Tibial artery (tissue), 4 donors: ENCODE measurements at regions not wholly inside any gene's neighbourhood (a gene's known extent, or its start where the extent isn't known, plus 50 kb on each side); places are given as distances from the start of the nearest gene placed in this dataset.

ENCODE experiments used
- DNase-seq, 2 donors: peaks; one replicate each; pipeline ENCODE4 v3.0.0-alpha.2; 2019
- H3K27ac ChIP-seq, 2 donors: fragments of 200-600 bp; sonication (generic) in 1 of 2; 1 replicate in 1 of 2; 2 replicates in 1 of 2; pipeline ENCODE4 v1.5.1; 2018 to 2019; ENCODE audit warnings: mild to moderate bottlenecking in 1 of 2
- H3K27me3 ChIP-seq, 2 donors: fragments of 200-600 bp; sonication (generic) in 1 of 2; one replicate each; pipeline versions ENCODE4 v1.5.1 to v1.6.0; 2016 to 2019
- H3K36me3 ChIP-seq, 3 donors: fragments of 200-600 bp; sonication (generic) in 2 of 3; one replicate each; pipeline ENCODE4 v1.5.1; 2016 to 2019; ENCODE audit warnings: mild to moderate bottlenecking in 2 of 3
- H3K4me1 ChIP-seq, 4 donors: fragments of 200-600 bp; sonication (generic) in 2 of 4; 1 replicate in 3 of 4; 2 replicates in 1 of 4; pipeline ENCODE4 v1.5.1; 2016 to 2019
- H3K4me3 ChIP-seq, 2 donors: fragments of 200-600 bp; sonication (generic) in 1 of 2; 1 replicate in 1 of 2; 2 replicates in 1 of 2; pipeline ENCODE4 v1.5.1; 2018 to 2019; ENCODE audit warnings: mild to moderate bottlenecking in 2 of 2
- H3K9me3 ChIP-seq, 3 donors: fragments of 200-600 bp; sonication (generic) in 1 of 3; one replicate each; pipeline ENCODE4 v1.5.1; 2016 to 2019
- intact Hi-C: fragments of 100-400 bp; cut with DNase I; formaldehyde crosslinking; loops from one replicate; pipeline ENCODE4 v1.15.0; 2023; ENCODE audit warnings: low total_unique reads
- TF ChIP-seq, protein P1 (sequence below), 2 experiments: fragments of 200-600 bp in 1 of 2; fragments of 450-650 bp in 1 of 2; IDR thresholded peaks; one replicate each; pipeline ENCODE4 v1.5.1; 2017 to 2019; ENCODE audit warnings: antibody characterized with exemption in 2 of 2, mild to moderate bottlenecking in 1 of 2, moderate library complexity in 1 of 2

DNA sequence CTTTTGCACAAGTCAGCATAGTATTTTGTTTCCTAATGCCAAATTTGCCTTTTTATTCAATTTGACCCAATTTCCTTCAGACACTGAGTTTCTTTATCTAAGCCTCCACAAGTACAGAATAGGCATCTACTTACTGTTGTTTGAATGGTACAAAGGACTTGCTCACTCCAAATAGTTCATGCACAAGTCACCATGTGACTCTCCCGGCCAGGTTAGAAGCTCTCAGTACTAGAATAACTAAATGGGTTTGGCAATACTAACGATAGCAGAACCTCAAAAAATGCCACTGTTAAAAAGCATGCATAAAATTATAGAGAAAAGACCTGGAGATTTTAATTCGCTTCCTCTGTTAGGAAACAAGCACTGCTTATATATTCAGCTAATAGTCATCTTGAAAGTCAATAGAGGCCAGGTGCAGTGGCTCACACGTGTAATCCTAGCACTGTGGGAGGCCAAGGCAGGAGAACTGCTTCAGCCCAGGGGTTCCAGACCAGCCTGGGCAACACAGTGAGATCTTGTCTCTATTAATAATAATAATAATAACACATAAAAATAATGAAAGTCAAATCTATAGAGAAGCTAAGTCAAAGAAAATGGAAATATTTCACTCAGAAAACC is 335.8 kb upstream of the MBL2 start:
- Histone ChIP-seq H3K27ac (no peak overlapping the region), H3K27me3 (no peaks in the 10 kb centered on the region), H3K9me3 (no peaks in the 10 kb centered on the region), H3K4me1 (no peaks in the 10 kb centered on the region), H3K4me3 (no peak overlapping the region), H3K36me3 (no peaks in the 10 kb centered on the region)
- intact Hi-C loops: no loop called here
- DNase-seq: no peak
- TF ChIP-seq, protein P1, sequence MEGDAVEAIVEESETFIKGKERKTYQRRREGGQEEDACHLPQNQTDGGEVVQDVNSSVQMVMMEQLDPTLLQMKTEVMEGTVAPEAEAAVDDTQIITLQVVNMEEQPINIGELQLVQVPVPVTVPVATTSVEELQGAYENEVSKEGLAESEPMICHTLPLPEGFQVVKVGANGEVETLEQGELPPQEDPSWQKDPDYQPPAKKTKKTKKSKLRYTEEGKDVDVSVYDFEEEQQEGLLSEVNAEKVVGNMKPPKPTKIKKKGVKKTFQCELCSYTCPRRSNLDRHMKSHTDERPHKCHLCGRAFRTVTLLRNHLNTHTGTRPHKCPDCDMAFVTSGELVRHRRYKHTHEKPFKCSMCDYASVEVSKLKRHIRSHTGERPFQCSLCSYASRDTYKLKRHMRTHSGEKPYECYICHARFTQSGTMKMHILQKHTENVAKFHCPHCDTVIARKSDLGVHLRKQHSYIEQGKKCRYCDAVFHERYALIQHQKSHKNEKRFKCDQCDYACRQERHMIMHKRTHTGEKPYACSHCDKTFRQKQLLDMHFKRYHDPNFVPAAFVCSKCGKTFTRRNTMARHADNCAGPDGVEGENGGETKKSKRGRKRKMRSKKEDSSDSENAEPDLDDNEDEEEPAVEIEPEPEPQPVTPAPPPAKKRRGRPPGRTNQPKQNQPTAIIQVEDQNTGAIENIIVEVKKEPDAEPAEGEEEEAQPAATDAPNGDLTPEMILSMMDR (IDR thresholded peaks at IDR 0.05): no peak

DNA sequence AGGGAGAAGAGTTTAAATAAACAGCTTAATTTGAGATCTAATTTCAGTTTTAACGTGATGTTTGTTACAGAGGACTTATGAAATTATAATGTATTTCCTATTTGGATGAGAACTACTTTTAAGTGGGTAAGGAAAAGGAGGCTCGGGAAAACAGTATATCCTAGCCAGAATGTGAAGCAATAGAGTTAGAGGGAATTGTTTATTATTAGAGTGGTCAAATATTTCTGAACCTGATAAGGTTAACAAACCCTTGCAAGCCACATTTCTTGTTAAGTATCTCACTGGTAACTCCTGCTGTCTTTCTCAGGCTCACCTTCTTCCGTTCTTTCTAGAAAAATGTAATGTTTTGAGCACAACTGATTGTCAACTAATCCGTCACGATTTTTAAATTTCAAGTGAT is 335.1 kb upstream of the MBL2 start:
- intact Hi-C loops: no loop called here
- Histone ChIP-seq H3K27me3 (no peaks in the 10 kb centered on the region), H3K4me3 (no peak overlapping the region), H3K4me1 (no peaks in the 10 kb centered on the region), H3K27ac (no peak overlapping the region), H3K36me3 (no peaks in the 10 kb centered on the region), H3K9me3 (no peaks in the 10 kb centered on the region)
- DNase-seq: no peak
- TF ChIP-seq, protein P1 (IDR thresholded peaks at IDR 0.05): no peak

DNA sequence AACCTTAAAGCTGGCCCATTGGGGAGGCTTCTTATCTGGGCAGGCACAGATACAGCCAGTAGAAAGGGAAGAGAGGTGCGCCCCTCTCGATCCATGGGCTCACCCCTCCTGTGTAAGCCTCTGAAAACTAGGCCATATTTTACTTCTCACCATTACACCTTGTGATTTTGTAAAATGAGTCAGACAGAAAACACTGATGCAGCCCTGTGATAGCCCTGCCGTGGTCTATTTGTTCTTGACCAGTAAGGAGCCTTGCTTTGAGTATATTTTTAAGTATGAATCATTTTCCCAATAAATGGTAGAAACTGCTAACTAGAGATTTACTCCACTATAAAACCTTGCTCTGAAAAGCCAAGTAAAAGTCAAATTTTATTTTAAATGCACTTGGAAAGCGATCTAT is 329.8 kb upstream of the MBL2 start:
- intact Hi-C loops: no loop called here
- TF ChIP-seq, protein P1 (IDR thresholded peaks at IDR 0.05): no peak
- Histone ChIP-seq H3K9me3 (no peaks in the 10 kb centered on the region), H3K27me3 (no peaks in the 10 kb centered on the region), H3K4me3 (no peak overlapping the region), H3K27ac (no peak overlapping the region), H3K36me3 (no peaks in the 10 kb centered on the region), H3K4me1 (no peaks in the 10 kb centered on the region)
- no peak for DNase-seq

DNA sequence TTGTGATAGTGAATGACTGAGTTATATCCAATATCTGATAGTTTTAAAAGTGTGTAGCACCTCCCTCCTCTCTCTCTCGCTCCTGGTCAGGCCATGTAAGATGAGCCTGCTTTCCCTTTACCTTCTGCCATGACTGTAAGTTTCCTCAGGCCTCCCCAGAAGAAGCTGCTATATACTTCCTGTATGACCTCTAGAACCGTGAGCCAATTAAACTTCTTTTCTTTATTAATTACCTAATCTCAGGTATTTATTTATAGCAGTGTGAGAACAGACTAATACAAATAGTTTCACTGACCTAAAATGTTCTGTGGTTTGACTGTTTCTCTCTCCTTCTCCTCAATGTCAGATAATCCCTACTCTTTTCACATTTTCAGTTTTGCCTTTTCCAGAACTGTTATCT is 321.3 kb upstream of the MBL2 start:
- TF ChIP-seq, protein P1 (IDR thresholded peaks at IDR 0.05): no peak
- H3K9me3 ChIP-seq: no peaks in the 10 kb centered on the region
- intact Hi-C loops: no loop called here
- H3K4me1 ChIP-seq: no peaks in the 10 kb centered on the region
- H3K36me3 ChIP-seq: no peaks in the 10 kb centered on the region
- H3K27ac ChIP-seq: no peak overlapping the region
- DNase-seq: no peak
- no peaks in the 10 kb centered on the region for H3K27me3 ChIP-seq
- no peak overlapping the region for H3K4me3 ChIP-seq

DNA sequence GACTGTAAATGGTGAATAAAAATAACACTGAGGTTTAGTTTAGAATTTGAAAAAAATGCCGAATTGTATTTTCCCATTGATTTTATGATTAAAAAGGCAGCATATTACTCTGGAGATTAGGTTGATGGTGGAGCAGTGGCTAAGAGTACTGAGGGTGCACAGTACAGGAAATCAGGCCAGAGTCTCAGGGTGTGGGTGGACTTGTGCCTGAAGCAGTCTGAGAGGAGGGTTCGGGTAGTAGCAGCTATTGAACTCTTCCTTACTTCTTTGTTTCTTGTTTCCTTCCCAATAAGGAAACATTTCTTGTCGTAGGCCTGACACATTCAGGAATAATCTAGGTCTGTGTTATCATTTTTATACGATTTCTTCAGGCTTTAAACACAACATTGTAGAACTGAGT is 319.0 kb upstream of the MBL2 start:
- Histone ChIP-seq H3K4me3 (no peak overlapping the region), H3K27ac (no peak overlapping the region), H3K36me3 (no peaks in the 10 kb centered on the region), H3K4me1 (no peaks in the 10 kb centered on the region), H3K9me3 (no peaks in the 10 kb centered on the region), H3K27me3 (no peaks in the 10 kb centered on the region)
- intact Hi-C loops: no loop called here
- no peak for DNase-seq
- TF ChIP-seq, protein P1 (IDR thresholded peaks at IDR 0.05): no peak

DNA sequence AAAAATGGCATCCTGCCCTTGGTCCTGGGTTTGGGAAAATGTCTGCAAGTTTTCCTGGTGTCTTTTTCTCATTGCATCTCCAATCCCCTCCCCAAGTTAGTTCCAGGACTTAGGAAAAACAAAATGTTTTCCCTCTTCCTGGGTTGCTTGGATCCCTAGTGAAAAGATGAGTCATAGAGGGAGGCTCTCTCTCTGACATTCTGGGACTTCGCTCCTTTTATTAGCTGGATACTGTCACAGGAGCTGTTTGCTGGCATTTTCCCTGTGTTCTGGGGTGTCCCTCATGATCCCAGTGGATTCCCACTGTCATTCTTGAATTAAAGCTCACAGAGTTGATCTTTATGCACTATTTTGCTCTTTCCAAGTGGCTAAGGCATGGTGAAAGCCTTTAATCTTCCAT is 316.4 kb upstream of the MBL2 start:
- no peak for DNase-seq
- intact Hi-C loops: no loop called here
- TF ChIP-seq, protein P1 (IDR thresholded peaks at IDR 0.05): no peak

More for the DNA sequence above, 316.4 kb upstream of the MBL2 start:
- H3K27ac ChIP-seq: no peak overlapping the region
- no peaks in the 10 kb centered on the region for H3K36me3 ChIP-seq
- no peaks in the 10 kb centered on the region for H3K9me3 ChIP-seq
- H3K4me3 ChIP-seq: no peak overlapping the region
- no peaks in the 10 kb centered on the region for H3K4me1 ChIP-seq
- H3K27me3 ChIP-seq: no peaks in the 10 kb centered on the region
